Urothelium cell line (cell line): ENCODE measurements at regions not wholly inside any gene's neighbourhood (a gene's known extent, or its start where the extent isn't known, plus 50 kb on each side); places are given as distances from the start of the nearest gene placed in this dataset.
"Not testable (repeated sequence)": the region's sequence is repeated elsewhere in the genome, so short reads cannot be mapped to it uniquely, and the experiment has no call there.

ENCODE experiments used
- DNase-seq: peaks from one replicate; pipeline ENCODE4 v3.0.0; 2011; ENCODE audit warnings: low spot score, mixed read lengths
- FAIRE-seq: peaks from 2 replicates; lab custom pipeline; 2011; peaks lifted over from hg19 to GRCh38; lab: Jason Lieb, UNC

- FAIRE-seq = no peak
- DNase-seq = no peak
These were observed 261.8 kb upstream of the EDNRA start for GRCh38 chr4:147219145-147219544.

- DNase-seq (no peak), FAIRE-seq (no peak)
These were observed 260.1 kb upstream of the EDNRA start for GRCh38 chr4:147220833-147221232.

GRCh38 chr4:147222906-147223305 is 258.0 kb upstream of the EDNRA start:
- DNase-seq = no peak
- no peak for FAIRE-seq

- no peak for FAIRE-seq
These were observed 257.3 kb upstream of the EDNRA start for GRCh38 chr4:147223576-147223975.

GRCh38 chr4:147236806-147237205 is 244.1 kb upstream of the EDNRA start:
- no peak for DNase-seq
- no peak for FAIRE-seq

More at GRCh38 chr4:147223576-147223975, 257.3 kb upstream of the EDNRA start:
- DNase-seq = no peak

- FAIRE-seq (no peak), DNase-seq (no peak)
These were observed 236.1 kb upstream of the EDNRA start for GRCh38 chr4:147244786-147245185.

- FAIRE-seq (no peak), DNase-seq (no peak)
These were observed 234.8 kb upstream of the EDNRA start for GRCh38 chr4:147246096-147246495.

- DNase-seq, FAIRE-seq: not testable (repeated sequence)
These were observed 234.4 kb upstream of the EDNRA start for GRCh38 chr4:147246528-147246927.

- no peak for FAIRE-seq
These were observed 233.3 kb upstream of the EDNRA start for GRCh38 chr4:147247579-147247978.

GRCh38 chr4:147250062-147250461 is 230.8 kb upstream of the EDNRA start:
- FAIRE-seq (no peak), DNase-seq (no peak)

More at GRCh38 chr4:147247579-147247978, 233.3 kb upstream of the EDNRA start:
- DNase-seq = no peak

GRCh38 chr4:147255268-147255667 is 225.6 kb upstream of the EDNRA start:
- not testable (repeated sequence) for FAIRE-seq, DNase-seq

GRCh38 chr4:147259271-147259670 is 221.6 kb upstream of the EDNRA start:
- FAIRE-seq, DNase-seq: not testable (repeated sequence)

- FAIRE-seq (no peak), DNase-seq (no peak)
These were observed 196.6 kb upstream of the EDNRA start for GRCh38 chr4:147284256-147284835.

- FAIRE-seq (no peak), DNase-seq (no peak)
These were observed 196.0 kb upstream of the EDNRA start for GRCh38 chr4:147284935-147285334.

GRCh38 chr4:147285751-147286150 is 195.1 kb upstream of the EDNRA start:
- DNase-seq (no peak), FAIRE-seq (no peak)

GRCh38 chr4:147286846-147287587 is 193.9 kb upstream of the EDNRA start:
- FAIRE-seq = no peak
- no peak for DNase-seq

- no peak for DNase-seq
- FAIRE-seq = no peak
These were observed 193.4 kb upstream of the EDNRA start for GRCh38 chr4:147287588-147287890.

GRCh38 chr4:147288512-147288911 is 192.4 kb upstream of the EDNRA start:
- FAIRE-seq (no peak), DNase-seq (no peak)

- DNase-seq = no peak
- FAIRE-seq = no peak
These were observed 191.7 kb upstream of the EDNRA start for GRCh38 chr4:147289181-147289580.

GRCh38 chr4:147292604-147293313 is 188.1 kb upstream of the EDNRA start:
- not testable (repeated sequence) for FAIRE-seq, DNase-seq

GRCh38 chr4:147293314-147293677 is 187.6 kb upstream of the EDNRA start:
- not testable (repeated sequence) for FAIRE-seq, DNase-seq

- no peak for DNase-seq
- FAIRE-seq = no peak
These were observed 181.7 kb upstream of the EDNRA start for GRCh38 chr4:147299205-147299604.
